Prostate gland (tissue), 2 donors: ENCODE measurements at regions not wholly inside any gene's neighbourhood (a gene's known extent, or its start where the extent isn't known, plus 50 kb on each side); places are given as distances from the start of the nearest gene placed in this dataset.

Source experiments
- CTCF ChIP-seq, 4 experiments: fragments of 200-600 bp in 2 of 4; fragments of 450-650 bp in 2 of 4; sonication (generic) in 2 of 4; IDR thresholded peaks; 1 replicate in 3 of 4; 2 replicates in 1 of 4; pipeline ENCODE4 v1.5.1; 2016 to 2019; ENCODE audit warnings: antibody characterized with exemption in 4 of 4, mild to moderate bottlenecking in 2 of 4, moderate library complexity in 2 of 4
- POLR2AphosphoS5 ChIP-seq: sonication (generic); formaldehyde crosslinking; IDR thresholded peaks from one replicate; pipeline ENCODE4 v1.6.1; 2017; ENCODE audit warnings: antibody characterized with exemption

DNA sequence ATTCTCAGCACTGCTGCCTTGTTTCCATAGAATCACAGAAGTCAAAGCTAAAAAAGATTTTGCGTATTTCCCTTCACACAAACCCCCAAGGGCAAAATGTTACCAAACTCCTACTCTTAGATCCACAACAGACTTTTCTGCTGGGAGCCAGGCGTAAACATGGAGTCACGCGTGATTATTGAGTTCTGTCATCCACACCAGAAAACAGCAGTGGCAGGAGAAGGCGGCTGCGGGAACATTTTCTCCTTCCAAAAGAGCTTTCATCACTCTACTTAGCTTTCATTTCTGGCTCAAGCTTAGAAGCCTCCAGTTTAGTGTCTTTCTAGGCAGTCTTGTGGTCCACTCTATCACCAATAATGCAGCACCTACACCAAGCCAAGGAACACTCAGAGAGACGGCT, 712.9 kb upstream of the NRP1 start:
- TF ChIP-seq CTCF (IDR thresholded peaks at IDR 0.05) = no peak
- TF ChIP-seq POLR2AphosphoS5 = no peak
